ENCODE measurements at regions not wholly inside any gene's neighbourhood (a gene's known extent, or its start where the extent isn't known, plus 50 kb on each side); places are given as distances from the start of the nearest gene placed in this dataset.

- TF ChIP-seq EZH2 (IDR thresholded peaks at IDR 0.05; ENCODE audit: insufficient read depth, poor library complexity, severe bottlenecking) (no peak), EZH2phosphoT487 (IDR thresholded peaks at IDR 0.05; ENCODE audit: insufficient read depth, low read depth) (no peak)
These were observed 216.6 kb upstream of the SLC10A2 start for GRCh38 chr13:103282571-103283450.
